ENCODE measurements at regions not wholly inside any gene's neighbourhood (a gene's known extent, or its start where the extent isn't known, plus 50 kb on each side); places are given as distances from the start of the nearest gene placed in this dataset.

DNA sequence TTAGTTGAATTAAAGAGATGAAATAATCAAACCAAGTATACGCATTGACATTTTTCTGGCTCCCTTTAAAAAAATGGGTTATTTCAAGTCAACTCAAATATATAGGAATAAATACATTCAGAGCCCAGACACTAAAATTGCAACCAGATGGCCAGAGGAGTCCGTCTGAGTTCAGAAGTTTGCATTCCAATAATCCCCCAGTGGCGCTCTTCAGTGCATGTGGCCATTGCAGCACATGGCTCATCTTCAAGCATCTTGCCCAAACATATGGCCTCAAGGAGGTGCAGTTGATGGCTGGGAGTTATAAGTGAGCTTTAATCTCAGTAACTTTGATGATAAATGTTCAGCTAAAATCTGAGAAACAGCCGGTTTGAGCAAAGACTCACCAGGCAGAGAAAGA lies 295.8 kb upstream of the LRRN1 start:
- Histone ChIP-seq H3K36me3 (no peaks in the 10 kb centered on the region), H3K4me1 (no peaks in the 10 kb centered on the region), H3K27ac (no peak overlapping the region), H3K27me3 (peaks cover 0 to 10% (median 0%) of the 10 kb centered on the region in 7 donors), H3K9me3 (no peaks in the 10 kb centered on the region), H3K4me3 (no peak overlapping the region)
- ATAC-seq (no peak), DNase-seq (no peak)
- intact Hi-C loops (cut with DNase I): no loop called here
- TF ChIP-seq, protein P1, sequence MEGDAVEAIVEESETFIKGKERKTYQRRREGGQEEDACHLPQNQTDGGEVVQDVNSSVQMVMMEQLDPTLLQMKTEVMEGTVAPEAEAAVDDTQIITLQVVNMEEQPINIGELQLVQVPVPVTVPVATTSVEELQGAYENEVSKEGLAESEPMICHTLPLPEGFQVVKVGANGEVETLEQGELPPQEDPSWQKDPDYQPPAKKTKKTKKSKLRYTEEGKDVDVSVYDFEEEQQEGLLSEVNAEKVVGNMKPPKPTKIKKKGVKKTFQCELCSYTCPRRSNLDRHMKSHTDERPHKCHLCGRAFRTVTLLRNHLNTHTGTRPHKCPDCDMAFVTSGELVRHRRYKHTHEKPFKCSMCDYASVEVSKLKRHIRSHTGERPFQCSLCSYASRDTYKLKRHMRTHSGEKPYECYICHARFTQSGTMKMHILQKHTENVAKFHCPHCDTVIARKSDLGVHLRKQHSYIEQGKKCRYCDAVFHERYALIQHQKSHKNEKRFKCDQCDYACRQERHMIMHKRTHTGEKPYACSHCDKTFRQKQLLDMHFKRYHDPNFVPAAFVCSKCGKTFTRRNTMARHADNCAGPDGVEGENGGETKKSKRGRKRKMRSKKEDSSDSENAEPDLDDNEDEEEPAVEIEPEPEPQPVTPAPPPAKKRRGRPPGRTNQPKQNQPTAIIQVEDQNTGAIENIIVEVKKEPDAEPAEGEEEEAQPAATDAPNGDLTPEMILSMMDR (IDR thresholded peaks at IDR 0.05): no peak
- 59 to 61% methylated on average over 4 of the region's 4 CpGs for WGBS, 2 donors

DNA sequence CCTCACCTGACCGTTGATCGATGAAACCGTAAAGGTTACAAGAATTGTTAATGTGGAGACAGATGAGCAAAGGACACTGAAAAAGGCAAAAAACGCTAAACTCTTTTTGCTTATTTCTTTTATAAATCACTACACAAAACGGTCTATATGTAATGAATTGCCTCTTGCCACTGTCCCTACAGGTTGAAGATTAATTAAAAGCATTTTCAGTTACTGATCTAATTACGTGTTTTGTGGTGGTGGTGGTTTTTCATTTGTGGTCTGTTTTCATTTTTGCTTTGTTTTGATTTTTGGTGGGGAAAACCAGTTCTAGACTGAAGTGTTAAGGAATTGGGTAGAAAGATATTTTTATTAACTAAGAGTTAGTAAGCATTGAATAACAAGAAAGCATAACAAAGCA lies 299.2 kb upstream of the LRRN1 start:
- DNase-seq: no peak

DNA sequence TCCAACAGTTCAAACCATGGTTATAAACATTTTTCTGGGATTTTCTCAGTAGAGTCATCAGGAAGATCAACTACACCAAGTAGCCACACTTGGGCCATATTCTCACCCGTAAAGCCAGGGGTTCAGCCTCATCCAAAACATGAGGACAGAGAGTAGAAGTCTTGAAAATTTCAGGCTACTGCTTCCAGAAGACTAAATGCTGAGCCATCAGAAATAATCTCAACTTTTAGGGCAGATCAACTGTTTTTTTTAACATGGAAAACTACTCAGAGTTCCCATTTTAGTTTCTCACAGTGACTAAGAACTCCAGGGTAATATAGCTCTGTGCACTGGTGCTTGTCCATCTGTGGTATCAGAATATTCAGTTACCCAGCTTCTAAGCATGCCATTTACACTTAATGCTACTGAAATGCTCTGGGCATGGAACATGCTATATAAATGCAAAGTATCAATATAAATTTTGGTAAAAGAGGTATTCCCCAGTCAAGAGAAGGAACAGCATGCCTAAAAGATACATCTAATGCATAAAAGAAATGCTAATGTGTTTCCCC lies 300.1 kb upstream of the LRRN1 start:
- TF ChIP-seq, protein P1 (IDR thresholded peaks at IDR 0.05): no peak
- H3K4me1 ChIP-seq: no peaks in the 10 kb centered on the region
- ATAC-seq: no peak
- H3K36me3 ChIP-seq: no peaks in the 10 kb centered on the region
- peaks cover 0 to 10% (median 0%) of the 10 kb centered on the region in 7 donors for H3K27me3 ChIP-seq
- H3K27ac ChIP-seq: no peak overlapping the region
- intact Hi-C loops (cut with DNase I): no loop called here
- no peak overlapping the region for H3K4me3 ChIP-seq
- 77 to 81% methylated on average over 1 of the region's 1 CpG for WGBS, 2 donors
- no peak for DNase-seq
- no peaks in the 10 kb centered on the region for H3K9me3 ChIP-seq

More for the DNA sequence above, 299.2 kb upstream of the LRRN1 start:
- intact Hi-C loops (cut with DNase I): no loop called here
- Histone ChIP-seq H3K27ac (no peak overlapping the region), H3K4me1 (no peaks in the 10 kb centered on the region), H3K36me3 (no peaks in the 10 kb centered on the region), H3K27me3 (peaks cover 0 to 10% (median 0%) of the 10 kb centered on the region in 7 donors), H3K4me3 (no peak overlapping the region), H3K9me3 (no peaks in the 10 kb centered on the region)
- ATAC-seq: no peak
- WGBS, 2 donors: 84 to 85% methylated on average over 6 of the region's 6 CpGs
- TF ChIP-seq, protein P1 (IDR thresholded peaks at IDR 0.05): no peak

DNA sequence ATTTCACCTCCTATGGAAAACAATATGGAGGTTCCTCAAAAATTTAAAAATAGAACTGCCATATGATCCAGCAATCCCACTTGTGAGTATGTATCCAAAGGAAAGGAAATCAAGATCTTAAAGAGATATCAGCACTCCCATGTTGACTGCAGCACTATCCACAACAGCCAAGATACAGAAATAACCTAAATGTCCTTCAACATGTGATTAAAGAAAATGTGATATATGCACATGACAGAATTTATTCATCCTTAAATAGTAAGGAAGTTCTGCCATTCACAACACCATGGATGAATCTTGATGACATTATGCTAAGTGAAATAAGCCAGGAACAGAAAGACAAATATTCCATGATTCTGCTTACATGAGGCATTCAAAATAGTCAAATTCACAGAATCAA lies 303.6 kb upstream of the LRRN1 start:
- TF ChIP-seq, protein P1 (IDR thresholded peaks at IDR 0.05): no peak
- Histone ChIP-seq H3K4me1 (no peaks in the 10 kb centered on the region), H3K9me3 (peaks cover 0 to 25% (median 6%) of the 10 kb centered on the region in 11 donors), H3K27ac (no peak overlapping the region), H3K4me3 (no peak overlapping the region), H3K27me3 (no peaks in the 10 kb centered on the region), H3K36me3 (no peaks in the 10 kb centered on the region)
- no peak for ATAC-seq
- no peak for DNase-seq
- intact Hi-C loops (cut with DNase I): no loop called here
